ENCODE measurements at regions not wholly inside any gene's neighbourhood (a gene's known extent, or its start where the extent isn't known, plus 50 kb on each side); places are given as distances from the start of the nearest gene placed in this dataset.

- Histone ChIP-seq H3K27ac (no peak overlapping the region), H3F3A (ENCODE audit: insufficient read depth, low read depth) (no peaks in the 10 kb centered on the region), H2AFZ (no peak overlapping the region), H3K79me2 (ENCODE audit: low read depth) (no peaks in the 10 kb centered on the region), H4K20me1 (ENCODE audit: insufficient read depth) (no peaks in the 10 kb centered on the region), H3K36me3 (ENCODE audit: low read depth) (no peaks in the 10 kb centered on the region), H3K27me3 (ENCODE audit: insufficient read depth, low read depth) (peaks cover 48% of the 10 kb centered on the region), H3K4me3 (no peak overlapping the region), H3K4me1 (replicated peaks; ENCODE audit: insufficient read depth) (no peaks in the 10 kb centered on the region), H3K9me2 (ENCODE audit: insufficient read depth) (no peaks in the 10 kb centered on the region), H3K4me2 (no peak overlapping the region), H3K9me3 (ENCODE audit: insufficient read depth, low read depth) (no peaks in the 10 kb centered on the region)
- TF ChIP-seq CTCF (conservative IDR thresholded peaks at IDR 0.05), result no peak
- no peak for TF ChIP-seq EZH2 (IDR thresholded peaks at IDR 0.05; ENCODE audit: low read depth)
- intact Hi-C loops (cut with micrococcal nuclease; ENCODE audit: unreplicated experiment), result no loop called here
- no TSS peak for BruUV-seq (replicated peaks)
- ChIA-PET CTCF (no interaction called here), POLR2A (ENCODE audit: unreplicated experiment) (interaction anchor here (0.6 kb wide), 1 partner anchor 37 kb away, joined by 3 read pairs; no protein-coding TSS in a partner anchor)
- DNase-seq, result no peak
These were observed 77.1 kb upstream of the DRD2 start for GRCh38 chr11:113552271-113552670.

GRCh38 chr11:113551645-113552044 lies 76.4 kb upstream of the DRD2 start:
- no peak for TF ChIP-seq EZH2 (IDR thresholded peaks at IDR 0.05; ENCODE audit: low read depth)
- no peak for TF ChIP-seq CTCF (conservative IDR thresholded peaks at IDR 0.05)
- Histone ChIP-seq H3K4me2 (no peak overlapping the region), H4K20me1 (ENCODE audit: insufficient read depth) (no peaks in the 10 kb centered on the region), H3K27me3 (ENCODE audit: insufficient read depth, low read depth) (peaks cover 48% of the 10 kb centered on the region), H3K36me3 (ENCODE audit: low read depth) (no peaks in the 10 kb centered on the region), H2AFZ (no peak overlapping the region), H3K27ac (no peak overlapping the region), H3K79me2 (ENCODE audit: low read depth) (no peaks in the 10 kb centered on the region), H3K4me1 (replicated peaks; ENCODE audit: insufficient read depth) (no peaks in the 10 kb centered on the region), H3F3A (ENCODE audit: insufficient read depth, low read depth) (no peaks in the 10 kb centered on the region), H3K9me2 (ENCODE audit: insufficient read depth) (no peaks in the 10 kb centered on the region), H3K4me3 (no peak overlapping the region), H3K9me3 (ENCODE audit: insufficient read depth, low read depth) (no peaks in the 10 kb centered on the region)
- intact Hi-C loops (cut with micrococcal nuclease; ENCODE audit: unreplicated experiment), result no loop called here
- ChIA-PET POLR2A (ENCODE audit: unreplicated experiment) (no interaction called here), CTCF (no interaction called here)
- BruUV-seq (replicated peaks), result no TSS peak
- DNase-seq, result no peak

- POLR2A ChIA-PET (ENCODE audit: unreplicated experiment), result no interaction called here
- no peak overlapping the region for H2AFZ ChIP-seq
- no peaks in the 10 kb centered on the region for H4K20me1 ChIP-seq (ENCODE audit: insufficient read depth)
- H3K4me3 ChIP-seq, result no peak overlapping the region
- H3K9me2 ChIP-seq (ENCODE audit: insufficient read depth), result no peaks in the 10 kb centered on the region
- H3F3A ChIP-seq (ENCODE audit: insufficient read depth, low read depth), result no peaks in the 10 kb centered on the region
- no peak overlapping the region for H3K4me2 ChIP-seq
- BruUV-seq (replicated peaks), result no TSS peak
- no peaks in the 10 kb centered on the region for H3K36me3 ChIP-seq (ENCODE audit: low read depth)
- no peaks in the 10 kb centered on the region for H3K9me3 ChIP-seq (ENCODE audit: insufficient read depth, low read depth)
- TF ChIP-seq CTCF (conservative IDR thresholded peaks at IDR 0.05) (no peak), EZH2 (IDR thresholded peaks at IDR 0.05; ENCODE audit: low read depth) (no peak)
- CTCF ChIA-PET, result no interaction called here
- no peaks in the 10 kb centered on the region for H3K79me2 ChIP-seq (ENCODE audit: low read depth)
- peaks cover 44% of the 10 kb centered on the region for H3K27me3 ChIP-seq (ENCODE audit: insufficient read depth, low read depth)
- intact Hi-C loops (cut with micrococcal nuclease; ENCODE audit: unreplicated experiment), result no loop called here
- H3K27ac ChIP-seq, result no peak overlapping the region
- DNase-seq, result no peak
- H3K4me1 ChIP-seq (replicated peaks; ENCODE audit: insufficient read depth), result no peaks in the 10 kb centered on the region
These were observed 74.7 kb upstream of the DRD2 start for GRCh38 chr11:113549611-113550578.
